Iris pigment epithelial cell (primary cell): ENCODE measurements at regions not wholly inside any gene's neighbourhood (a gene's known extent, or its start where the extent isn't known, plus 50 kb on each side); places are given as distances from the start of the nearest gene placed in this dataset.

Source experiments
- DNase-seq: peaks from one replicate; pipeline ENCODE4 v3.0.0-alpha.2; 2011; ENCODE audit warnings: low read depth

GRCh38 chr3:43207628-43208085 is 78.7 kb upstream of the SNRK start:
- no peak for DNase-seq

DNA sequence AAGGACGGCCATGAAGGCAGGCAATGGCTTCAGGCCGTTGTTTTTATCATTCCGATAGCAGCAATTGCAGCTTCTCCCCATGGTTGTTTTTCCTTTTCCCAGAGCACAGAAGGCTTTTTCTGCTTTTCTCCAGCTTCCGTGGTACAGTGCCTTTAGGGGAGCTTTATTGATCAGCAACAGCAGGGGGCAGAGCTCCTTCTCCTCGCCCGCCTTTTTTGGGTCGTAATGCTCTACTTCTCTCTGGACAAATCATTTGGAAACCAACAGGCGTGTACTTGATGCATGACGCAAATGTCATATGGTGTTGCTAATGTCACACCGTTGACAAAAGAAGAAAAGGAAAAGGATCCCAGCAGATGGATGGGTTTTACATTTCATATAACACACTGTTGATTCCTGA is 79.7 kb upstream of the SNRK start:
- DNase-seq: no peak

DNA sequence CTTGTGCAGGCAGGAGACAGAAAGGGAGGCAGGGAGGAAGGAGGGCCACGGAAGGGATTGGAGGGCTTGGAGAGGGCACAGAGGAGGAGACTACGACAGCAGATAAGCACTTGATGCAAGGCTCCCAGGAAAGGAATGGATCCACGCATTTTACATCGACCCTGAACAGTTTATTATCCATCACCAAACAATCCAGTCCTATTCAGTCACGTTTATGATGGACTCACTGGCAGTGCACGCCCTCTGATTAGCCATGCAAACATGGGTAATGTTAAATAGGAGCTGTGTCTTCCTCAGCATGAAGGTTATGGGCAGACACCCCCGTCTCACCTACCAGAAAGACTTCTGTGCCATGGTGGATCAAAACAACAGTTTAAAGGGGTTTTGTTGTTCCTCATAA is 80.2 kb upstream of the SNRK start:
- DNase-seq: no peak

GRCh38 chr3:43203022-43203421 is 83.3 kb upstream of the SNRK start:
- no peak for DNase-seq

DNA sequence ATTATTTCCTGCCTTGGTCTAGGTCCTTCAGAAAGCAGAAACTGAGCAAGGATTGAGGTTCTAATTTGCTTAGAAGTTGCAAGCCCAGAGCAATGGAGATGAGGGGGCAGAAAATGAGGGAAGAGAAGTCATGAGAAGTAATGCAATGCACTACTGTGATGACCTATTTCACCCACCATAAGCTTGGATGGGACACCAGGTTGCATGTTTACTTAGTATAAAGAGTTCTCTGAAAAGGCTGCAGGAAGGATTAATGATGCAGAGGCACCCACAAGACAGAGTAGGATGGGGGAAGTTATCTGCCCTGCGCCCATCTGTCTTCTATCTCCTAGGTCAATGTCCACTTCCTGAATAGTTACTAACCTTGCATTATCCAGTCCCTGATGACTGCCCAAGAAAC is 84.8 kb upstream of the SNRK start:
- DNase-seq: no peak

- no peak for DNase-seq
Measured at GRCh38 chr3:43199645-43200306, 86.6 kb upstream of the SNRK start.

DNA sequence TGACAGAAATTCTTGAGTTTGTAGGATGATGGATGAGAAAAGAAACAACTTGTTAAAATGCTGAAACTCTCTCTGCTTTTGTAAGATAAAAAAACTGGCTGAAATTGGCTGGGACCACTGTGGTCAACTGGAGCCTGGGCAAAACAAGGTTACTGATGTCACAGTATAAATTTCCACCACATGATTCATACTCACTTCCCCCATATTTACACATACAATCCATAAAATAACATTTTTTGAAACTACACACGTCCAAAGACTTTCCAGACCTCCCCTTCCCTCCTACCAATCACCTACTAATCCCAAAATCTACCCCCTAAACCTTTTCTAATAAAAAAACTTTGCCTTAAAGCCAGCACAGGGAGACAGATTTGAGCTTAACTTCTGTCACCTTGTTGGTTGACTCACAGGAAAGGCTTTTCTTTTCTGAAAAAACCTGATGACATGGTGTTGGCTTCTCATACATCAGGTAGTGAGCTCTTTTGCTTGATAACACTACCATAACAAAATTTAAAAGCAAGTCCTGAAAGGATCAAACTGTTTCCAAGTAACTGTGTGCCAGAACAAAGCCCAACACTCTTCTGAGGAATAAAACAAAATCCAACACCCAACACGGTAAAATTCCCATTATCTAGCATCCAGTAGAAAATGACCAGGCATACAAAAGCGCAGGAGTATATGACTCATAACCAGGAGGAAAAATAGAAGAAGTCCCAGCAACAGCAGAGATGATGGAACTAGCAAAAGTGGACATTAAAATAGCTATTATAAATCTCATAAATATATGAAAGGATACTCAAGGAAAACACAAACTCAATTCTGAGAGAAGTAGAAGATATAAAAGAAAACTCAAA is 87.3 kb upstream of the SNRK start:
- peak; percentile 63 for DNase-seq

GRCh38 chr3:43198301-43198700 is 88.0 kb upstream of the SNRK start:
- no peak for DNase-seq

DNA sequence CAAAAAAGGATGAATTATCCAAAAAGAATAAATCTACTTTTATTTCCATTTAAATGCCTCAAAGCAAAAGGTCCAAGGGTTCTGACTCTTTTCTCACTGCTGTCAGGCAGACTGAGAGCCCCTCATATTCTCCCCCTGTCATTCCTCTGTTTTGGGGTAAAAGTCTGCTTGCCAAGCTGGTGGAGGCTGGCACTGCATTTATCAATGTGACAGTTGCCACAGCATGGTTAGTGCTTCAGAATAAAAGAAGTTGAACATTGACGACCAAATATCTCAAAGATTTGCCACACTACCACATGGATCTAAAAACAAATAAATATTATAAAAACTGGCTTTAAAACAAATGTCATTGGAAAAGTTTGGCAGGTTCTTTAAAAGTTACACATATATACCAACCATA is 89.2 kb upstream of the SNRK start:
- DNase-seq: no peak

- no peak for DNase-seq
Measured at GRCh38 chr3:43196721-43197120, 89.6 kb upstream of the SNRK start.

DNA sequence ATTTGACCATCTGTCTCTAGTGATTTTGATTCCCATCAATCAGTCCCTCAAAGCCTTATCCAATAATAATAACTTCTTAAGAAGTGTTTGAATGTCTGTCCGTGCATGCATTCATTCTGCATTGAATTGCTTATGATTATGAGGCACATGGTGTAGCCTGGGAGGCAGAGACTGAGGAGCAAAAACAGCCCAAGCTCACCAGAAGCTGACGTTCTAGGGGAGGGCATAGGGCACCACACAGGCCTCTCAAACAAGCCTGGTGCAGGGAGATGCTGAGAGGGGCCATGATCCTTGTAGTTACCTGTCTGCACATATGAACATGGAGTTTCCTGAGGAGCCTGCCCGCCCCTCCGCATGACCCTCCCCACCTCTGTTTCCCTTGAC is 89.2 kb upstream of the POMGNT2 start:
- no peak for DNase-seq

DNA sequence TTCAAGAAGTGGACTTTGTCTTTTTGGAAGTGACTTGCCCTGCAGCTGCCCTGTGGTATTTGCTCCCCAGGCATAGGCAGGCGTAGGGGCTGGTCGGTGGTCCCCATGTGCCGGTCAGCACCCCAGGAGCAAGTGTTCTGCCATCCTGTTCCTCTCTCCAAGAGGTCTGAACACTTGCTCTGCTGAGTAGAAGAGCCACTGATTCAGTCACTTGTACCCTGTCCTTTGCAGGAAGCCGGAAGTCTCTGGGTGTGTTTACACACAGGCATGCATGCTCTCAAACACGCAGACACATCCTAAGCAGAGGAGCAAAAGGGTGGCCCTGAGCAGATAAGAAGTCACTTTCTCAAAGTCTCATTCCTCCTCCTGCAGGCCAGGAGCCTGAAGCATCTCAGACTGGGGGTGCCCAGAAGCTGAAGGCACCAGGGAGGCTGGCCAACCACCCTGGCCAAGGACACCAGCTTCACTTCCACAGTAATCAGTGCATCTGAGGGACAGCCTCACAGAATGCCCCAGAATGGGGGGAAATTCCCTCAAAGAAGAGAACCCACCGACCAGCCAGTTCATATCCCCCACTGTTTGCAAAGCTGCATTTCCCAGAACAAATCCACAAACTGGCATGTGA is 88.7 kb upstream of the POMGNT2 start:
- no peak for DNase-seq

DNA sequence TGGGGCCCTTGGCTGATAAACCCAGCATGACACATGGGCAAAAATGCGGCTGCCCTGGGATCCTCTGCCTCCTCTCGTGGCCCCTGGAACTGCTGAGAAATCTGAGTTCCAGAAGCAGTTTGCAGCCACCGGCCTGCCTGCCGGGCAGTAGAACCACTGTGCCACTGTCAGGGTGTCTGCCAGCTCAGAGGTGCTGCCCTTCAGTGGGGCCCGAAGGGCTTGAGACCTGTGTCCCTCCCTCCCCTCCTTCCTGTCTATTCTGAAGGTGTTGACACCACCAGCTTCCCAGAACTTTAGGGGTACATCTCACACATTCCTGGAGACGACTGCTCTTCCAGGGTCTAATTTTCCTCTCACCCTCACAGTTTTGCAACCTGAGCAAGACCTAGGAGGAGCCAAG is 88.2 kb upstream of the POMGNT2 start:
- DNase-seq: no peak

DNA sequence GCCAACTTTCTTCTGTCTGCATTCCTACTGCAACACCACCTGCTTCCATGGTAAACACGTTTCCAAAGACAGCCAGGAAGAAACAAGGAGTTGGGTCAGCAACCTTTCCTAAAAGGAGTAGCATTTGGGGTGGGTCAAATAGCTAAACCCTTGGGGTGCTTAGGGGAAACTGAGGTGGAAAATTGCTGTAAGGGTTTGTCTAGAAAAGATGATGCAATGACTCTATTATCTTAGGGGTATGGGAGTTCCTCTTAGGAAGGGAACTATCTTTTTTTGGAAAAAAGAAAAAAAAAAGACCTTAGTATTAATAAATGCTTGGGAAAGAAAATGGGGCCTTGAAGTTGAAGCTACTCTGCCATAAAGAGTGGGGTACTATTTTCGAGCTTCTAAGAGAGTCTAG is 86.1 kb upstream of the POMGNT2 start:
- no peak for DNase-seq

GRCh38 chr3:43191116-43191515 is 85.2 kb upstream of the POMGNT2 start:
- peak; percentile 65 for DNase-seq

- peak; percentile 92 for DNase-seq
Measured at GRCh38 chr3:43190670-43191069, 84.8 kb upstream of the POMGNT2 start.

- no peak for DNase-seq
Measured at GRCh38 chr3:43187836-43188479, 82.1 kb upstream of the POMGNT2 start.

- DNase-seq: no peak
Measured at GRCh38 chr3:43185983-43186314, 80.1 kb upstream of the POMGNT2 start.

DNA sequence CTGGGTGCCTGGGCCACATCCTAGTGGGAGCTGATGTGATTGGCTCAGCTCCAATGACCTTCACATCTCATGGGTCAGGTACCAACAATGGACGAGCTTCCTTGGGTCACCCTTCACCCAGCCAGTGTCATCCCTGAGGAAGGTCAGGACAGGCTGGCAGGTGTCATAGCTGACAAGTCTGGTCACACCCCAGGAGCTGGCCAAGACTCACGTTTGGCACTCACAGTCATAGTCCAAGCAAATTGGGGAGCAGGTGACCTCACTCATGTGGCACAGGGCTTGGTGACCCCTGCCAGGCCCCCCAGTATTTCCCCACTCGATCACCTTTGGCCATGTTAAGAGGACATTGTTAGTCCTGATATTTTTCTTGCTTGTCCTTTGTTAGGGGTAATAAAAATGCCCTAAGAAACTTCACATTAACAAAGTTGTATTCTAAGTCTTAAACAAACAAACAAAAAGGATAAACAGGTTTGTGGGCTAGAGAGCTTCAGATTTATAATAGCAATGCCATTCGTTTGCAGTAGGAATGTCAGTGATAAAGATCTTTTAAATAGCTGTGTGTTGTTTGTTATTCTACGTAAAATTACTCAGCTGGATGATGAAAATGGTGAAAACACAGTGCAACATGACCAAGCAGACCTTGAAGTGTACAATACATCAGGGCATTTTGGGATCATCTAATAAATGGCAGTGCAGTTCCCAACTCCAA is 79.5 kb upstream of the POMGNT2 start:
- peak; percentile 94 for DNase-seq

GRCh38 chr3:43183456-43183855 is 77.6 kb upstream of the POMGNT2 start:
- DNase-seq: no peak

DNA sequence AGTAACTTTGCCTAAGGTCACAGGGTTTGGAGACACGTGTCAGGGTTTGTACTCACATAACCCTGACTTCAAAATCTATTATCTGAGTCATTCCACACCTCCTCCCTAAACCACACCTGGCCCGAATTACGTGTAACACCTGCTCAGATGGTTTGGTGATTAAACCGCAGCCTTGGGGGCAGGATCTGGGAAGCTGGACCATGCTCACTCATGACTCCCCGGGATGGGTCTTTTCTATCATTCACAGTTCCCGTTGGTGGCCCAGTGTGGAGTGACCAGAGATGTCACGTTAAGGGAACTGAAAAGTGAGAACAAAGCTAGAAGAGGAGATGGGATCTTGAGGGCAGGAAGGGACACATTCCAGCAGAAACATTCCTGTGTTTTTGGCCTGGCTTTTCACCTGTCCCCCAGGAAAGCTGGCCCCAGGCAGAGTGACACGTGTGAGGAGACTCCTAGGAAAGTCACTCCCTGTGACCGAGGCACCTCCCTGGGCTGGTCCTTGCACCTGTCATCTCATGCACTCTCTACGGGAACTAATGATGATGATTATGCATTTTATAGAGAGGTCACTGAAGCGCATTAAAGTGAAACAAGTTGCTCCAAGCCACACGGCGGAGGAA is 75.4 kb upstream of the POMGNT2 start:
- DNase-seq: no peak

DNA sequence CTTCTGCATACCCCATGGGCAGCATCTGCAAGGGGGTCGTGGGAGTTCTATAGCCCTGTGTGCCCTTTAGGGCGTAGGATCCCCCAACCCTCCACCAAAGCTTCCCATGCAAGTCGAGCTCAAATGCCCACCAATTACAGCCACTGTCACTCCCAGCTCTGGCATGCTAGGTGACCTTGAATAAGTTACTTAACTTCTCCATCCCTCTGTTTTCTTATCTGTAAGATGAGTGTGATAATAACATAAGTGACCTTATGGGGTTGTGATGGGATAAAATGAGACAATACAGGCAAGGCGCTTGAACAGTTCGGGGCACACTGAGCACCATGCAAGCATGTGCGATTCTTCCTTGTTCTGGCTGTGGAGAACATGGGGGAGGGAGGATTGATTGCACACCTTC is 74.8 kb upstream of the POMGNT2 start:
- no peak for DNase-seq
